ENCODE measurements at regions not wholly inside any gene's neighbourhood (a gene's known extent, or its start where the extent isn't known, plus 50 kb on each side); places are given as distances from the start of the nearest gene placed in this dataset.
"Not testable (repeated sequence)": the region's sequence is repeated elsewhere in the genome, so short reads cannot be mapped to it uniquely, and the experiment has no call there.

DNA sequence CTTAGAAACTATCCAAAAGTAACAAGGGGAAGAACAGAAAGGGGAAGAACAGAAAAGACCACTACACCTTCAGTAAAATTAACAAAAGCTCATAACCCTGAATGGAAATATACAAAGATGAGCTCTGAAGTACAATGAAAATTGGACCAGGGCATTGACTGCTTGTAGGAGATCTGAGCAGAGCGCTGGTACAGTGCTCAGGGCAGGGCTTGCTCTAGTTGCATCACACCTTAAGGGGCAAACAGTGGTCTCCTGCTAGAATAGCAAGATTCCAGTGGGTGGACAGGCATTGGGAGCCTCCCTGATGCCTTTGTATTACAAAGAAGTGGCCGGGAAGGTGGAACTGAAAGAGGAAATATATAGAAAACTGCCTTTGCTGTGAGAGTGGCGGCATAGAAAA is 111.9 kb upstream of the RGS1 start:
- 70 to 77% methylated on average over 3 of the region's 3 CpGs for WGBS, 2 donors
- TF ChIP-seq, protein P1, sequence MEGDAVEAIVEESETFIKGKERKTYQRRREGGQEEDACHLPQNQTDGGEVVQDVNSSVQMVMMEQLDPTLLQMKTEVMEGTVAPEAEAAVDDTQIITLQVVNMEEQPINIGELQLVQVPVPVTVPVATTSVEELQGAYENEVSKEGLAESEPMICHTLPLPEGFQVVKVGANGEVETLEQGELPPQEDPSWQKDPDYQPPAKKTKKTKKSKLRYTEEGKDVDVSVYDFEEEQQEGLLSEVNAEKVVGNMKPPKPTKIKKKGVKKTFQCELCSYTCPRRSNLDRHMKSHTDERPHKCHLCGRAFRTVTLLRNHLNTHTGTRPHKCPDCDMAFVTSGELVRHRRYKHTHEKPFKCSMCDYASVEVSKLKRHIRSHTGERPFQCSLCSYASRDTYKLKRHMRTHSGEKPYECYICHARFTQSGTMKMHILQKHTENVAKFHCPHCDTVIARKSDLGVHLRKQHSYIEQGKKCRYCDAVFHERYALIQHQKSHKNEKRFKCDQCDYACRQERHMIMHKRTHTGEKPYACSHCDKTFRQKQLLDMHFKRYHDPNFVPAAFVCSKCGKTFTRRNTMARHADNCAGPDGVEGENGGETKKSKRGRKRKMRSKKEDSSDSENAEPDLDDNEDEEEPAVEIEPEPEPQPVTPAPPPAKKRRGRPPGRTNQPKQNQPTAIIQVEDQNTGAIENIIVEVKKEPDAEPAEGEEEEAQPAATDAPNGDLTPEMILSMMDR (IDR thresholded peaks at IDR 0.05) = no peak
- no peaks in the 10 kb centered on the region for H3K4me1 ChIP-seq
- ATAC-seq = no peak
- no peak overlapping the region for H3K4me3 ChIP-seq
- no peaks in the 10 kb centered on the region for H3K9me3 ChIP-seq
- H3K27me3 ChIP-seq = no peaks in the 10 kb centered on the region
- H3K36me3 ChIP-seq = no peaks in the 10 kb centered on the region
- DNase-seq = no peak
- intact Hi-C loops (cut with DNase I) = no loop called here
- no peak overlapping the region for H3K27ac ChIP-seq

DNA sequence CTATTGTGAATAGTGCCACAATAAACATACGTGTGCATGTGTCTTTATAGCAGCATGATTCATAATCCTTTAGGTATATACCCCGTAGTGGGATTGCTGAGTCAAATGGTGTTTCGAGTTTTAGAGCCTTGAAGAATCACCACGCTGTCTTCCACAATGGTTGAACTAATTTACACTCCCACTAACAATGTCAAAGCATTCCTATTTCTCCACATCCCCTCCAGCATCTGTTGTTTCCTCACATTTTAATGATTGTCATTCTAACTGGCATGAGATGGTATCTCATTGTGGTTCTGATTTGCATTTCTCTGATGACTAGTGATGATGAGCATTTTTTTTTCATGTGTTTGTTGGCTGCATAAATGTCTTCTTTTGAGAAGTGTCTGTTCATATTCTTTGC is 110.4 kb upstream of the RGS1 start:
- ATAC-seq; H3K27ac ChIP-seq; DNase-seq; H3K27me3 ChIP-seq; H3K36me3 ChIP-seq; H3K9me3 ChIP-seq; H3K4me3 ChIP-seq; intact Hi-C loops (cut with DNase I); H3K4me1 ChIP-seq: not testable (repeated sequence)
- 89 to 91% methylated on average over 4 of the region's 4 CpGs for WGBS, 2 donors

DNA sequence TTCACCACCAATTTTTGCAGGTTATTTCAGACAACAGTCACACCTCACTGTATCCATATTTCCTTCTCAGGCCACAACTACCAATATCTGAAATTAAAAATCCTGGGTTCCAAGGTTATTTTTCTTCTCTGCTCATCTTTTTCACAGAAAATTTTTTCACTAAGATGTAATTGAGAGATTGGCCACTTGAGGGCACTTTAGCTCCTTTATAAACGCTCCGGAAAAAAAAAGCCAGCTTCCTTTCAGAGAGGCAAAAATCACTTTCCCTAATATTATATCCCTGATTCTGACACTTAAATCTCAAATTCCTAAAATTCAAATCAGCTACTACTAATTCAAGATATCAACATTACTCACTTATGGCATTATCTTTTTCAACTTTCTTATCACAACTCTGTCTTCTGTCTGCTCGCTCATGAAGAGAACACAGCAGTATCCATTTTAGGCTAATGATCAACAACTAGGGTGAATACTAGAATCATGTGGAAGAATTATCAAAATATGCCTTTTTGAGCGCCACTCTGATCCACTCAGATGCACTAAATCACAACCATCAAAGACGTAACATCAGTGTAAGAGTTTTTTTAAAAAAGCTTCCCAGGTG is 101.4 kb upstream of the RGS1 start:
- no peak overlapping the region for H3K4me3 ChIP-seq
- H3K4me1 ChIP-seq = peaks cover 0 to 14% (median 0%) of the 10 kb centered on the region in 9 donors
- peak in 1 of 2 donors; percentile 11 for DNase-seq
- H3K36me3 ChIP-seq = no peaks in the 10 kb centered on the region
- intact Hi-C loops (cut with DNase I) = loop anchor here in 8 of 10 donors (2.0 to 10.0 kb wide), 9 partner anchors 131 to 651 kb away; partner anchors contain the start of genes CDC73 (in 3 of the 8), RGS2 (in 2 of the 8) and GLRX2 (in 1 of the 8)
- TF ChIP-seq, protein P1 (IDR thresholded peaks at IDR 0.05) = peak; percentile 38 to 78 (median 69)
- peaks cover 0 to 25% (median 0%) of the 10 kb centered on the region in 7 donors for H3K27me3 ChIP-seq
- 33 to 38% methylated on average over 5 of the region's 5 CpGs for WGBS, 2 donors
- ATAC-seq = no peak
- H3K9me3 ChIP-seq = no peaks in the 10 kb centered on the region
- no peak overlapping the region for H3K27ac ChIP-seq

DNA sequence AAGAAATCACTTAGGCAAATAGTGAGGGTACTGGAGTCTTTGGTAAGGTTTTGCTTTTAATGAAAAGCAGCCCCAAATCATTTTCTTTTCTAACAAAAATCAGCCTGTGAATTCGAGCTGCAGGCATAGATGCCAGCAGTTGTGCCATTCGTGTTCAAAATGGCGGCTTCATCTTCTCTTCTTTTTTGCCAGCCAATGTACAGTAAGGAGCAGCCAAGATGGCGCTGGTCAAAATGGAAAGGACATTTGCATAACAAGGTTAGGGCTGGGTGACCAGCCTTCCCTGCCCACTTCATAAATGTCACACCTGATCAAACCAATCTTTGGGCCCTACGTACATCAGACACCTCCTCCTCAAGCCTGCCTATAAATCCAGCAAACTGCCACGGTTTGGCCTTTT is 100.2 kb upstream of the RGS1 start:
- TF ChIP-seq, protein P1 (IDR thresholded peaks at IDR 0.05) = no peak
- no peak overlapping the region for H3K4me3 ChIP-seq
- peaks cover 0 to 14% (median 0%) of the 10 kb centered on the region in 9 donors for H3K4me1 ChIP-seq
- WGBS, 2 donors = 91 to 92% methylated on average over 6 of the region's 6 CpGs
- H3K36me3 ChIP-seq = no peaks in the 10 kb centered on the region
- no peak overlapping the region for H3K27ac ChIP-seq
- peaks cover 0 to 6% (median 0%) of the 10 kb centered on the region in 11 donors for H3K9me3 ChIP-seq
- no peak for DNase-seq
- H3K27me3 ChIP-seq = peaks cover 0 to 21% (median 0%) of the 10 kb centered on the region in 7 donors
- intact Hi-C loops (cut with DNase I) = loop anchor here (2.0 to 10.0 kb wide), 13 partner anchors 129 to 649 kb away; partner anchors contain the start of genes CDC73 (in 4 of the 10), RGS2 (in 4 of the 10) and GLRX2 (in 1 of the 10)
- ATAC-seq = no peak

DNA sequence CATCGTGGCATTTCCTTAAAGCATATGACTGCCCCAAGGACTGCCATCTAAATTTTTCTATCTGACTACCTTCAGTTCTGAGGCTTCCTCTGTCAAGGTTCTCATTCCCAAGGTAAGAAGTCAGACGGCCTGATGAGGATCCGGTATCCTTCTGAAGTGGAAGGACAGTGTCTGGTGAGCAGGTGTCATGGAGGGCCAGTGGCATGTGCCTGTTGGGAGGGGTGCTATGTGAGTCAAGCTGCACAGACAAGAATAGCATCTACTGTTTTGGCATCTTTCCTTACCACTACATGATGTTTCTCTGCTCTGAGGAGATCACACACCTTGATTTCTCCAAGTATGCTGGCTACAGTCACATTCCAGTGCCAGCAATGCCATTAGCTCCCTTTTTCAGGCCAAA is 99.6 kb upstream of the RGS1 start:
- intact Hi-C loops (cut with DNase I) = loop anchor here (2.0 to 10.0 kb wide), 16 partner anchors 129 to 649 kb away; partner anchors contain the start of genes RGS2 (in 5 of the 10), CDC73 (in 4 of the 10) and GLRX2 (in 1 of the 10)

More for the DNA sequence above, 99.6 kb upstream of the RGS1 start:
- H3K4me1 ChIP-seq = peaks cover 0 to 14% (median 0%) of the 10 kb centered on the region in 9 donors
- no peak overlapping the region for H3K4me3 ChIP-seq
- peak overlapping the region in 3 of 10 donors; percentile 2 to 36 (median 8) for H3K27ac ChIP-seq
- no peaks in the 10 kb centered on the region for H3K36me3 ChIP-seq
- DNase-seq = no peak
- TF ChIP-seq, protein P1 (IDR thresholded peaks at IDR 0.05) = no peak
- peaks cover 0 to 19% (median 0%) of the 10 kb centered on the region in 7 donors for H3K27me3 ChIP-seq
- peaks cover 0 to 9% (median 0%) of the 10 kb centered on the region in 11 donors for H3K9me3 ChIP-seq
- peak in 6 of 8 donors; percentile 41 to 84 (median 60) for ATAC-seq
- 62 to 66% methylated on average over 3 of the region's 3 CpGs for WGBS, 2 donors

Measured in heart right ventricle (tissue), 16 donors.